ENCODE measurements at regions not wholly inside any gene's neighbourhood (a gene's known extent, or its start where the extent isn't known, plus 50 kb on each side); places are given as distances from the start of the nearest gene placed in this dataset.

- 95 to 97% methylated on average over 6 to 7 of the region's 7 CpGs for WGBS, 2 experiments
- H3K4me1 ChIP-seq (ENCODE audit: control insufficient read depth, insufficient read depth, low read length) = no peaks in the 10 kb centered on the region
- H3K27me3 ChIP-seq (ENCODE audit: control insufficient read depth, insufficient read depth, low read length, poor library complexity, severe bottlenecking) = no peaks in the 10 kb centered on the region
- H3K9me3 ChIP-seq (ENCODE audit: control insufficient read depth, low read length) = no peaks in the 10 kb centered on the region
- H3K36me3 ChIP-seq (ENCODE audit: control insufficient read depth, insufficient read depth, low read length) = peaks cover 9% of the 10 kb centered on the region
- no peak overlapping the region for H3K4me3 ChIP-seq (ENCODE audit: insufficient read depth, low read depth, low read length)
- H3K27ac ChIP-seq (ENCODE audit: insufficient read depth, low read depth, low read length, poor library complexity, severe bottlenecking) = no peak overlapping the region
These were observed 131.3 kb upstream of the MTHFD1L start for GRCh38 chr6:150734235-150734634.

GRCh38 chr6:150735341-150735851, 130.1 kb upstream of the MTHFD1L start:
- 93 to 100% methylated on average over 3 of the region's 3 CpGs for WGBS, 2 experiments
- Histone ChIP-seq H3K36me3 (ENCODE audit: control insufficient read depth, insufficient read depth, low read length) (peaks cover 9% of the 10 kb centered on the region), H3K4me1 (ENCODE audit: control insufficient read depth, insufficient read depth, low read length) (no peaks in the 10 kb centered on the region), H3K4me3 (ENCODE audit: insufficient read depth, low read depth, low read length) (no peak overlapping the region), H3K27me3 (ENCODE audit: control insufficient read depth, insufficient read depth, low read length, poor library complexity, severe bottlenecking) (no peaks in the 10 kb centered on the region), H3K9me3 (ENCODE audit: control insufficient read depth, low read length) (no peaks in the 10 kb centered on the region), H3K27ac (ENCODE audit: insufficient read depth, low read depth, low read length, poor library complexity, severe bottlenecking) (no peak overlapping the region)

DNA sequence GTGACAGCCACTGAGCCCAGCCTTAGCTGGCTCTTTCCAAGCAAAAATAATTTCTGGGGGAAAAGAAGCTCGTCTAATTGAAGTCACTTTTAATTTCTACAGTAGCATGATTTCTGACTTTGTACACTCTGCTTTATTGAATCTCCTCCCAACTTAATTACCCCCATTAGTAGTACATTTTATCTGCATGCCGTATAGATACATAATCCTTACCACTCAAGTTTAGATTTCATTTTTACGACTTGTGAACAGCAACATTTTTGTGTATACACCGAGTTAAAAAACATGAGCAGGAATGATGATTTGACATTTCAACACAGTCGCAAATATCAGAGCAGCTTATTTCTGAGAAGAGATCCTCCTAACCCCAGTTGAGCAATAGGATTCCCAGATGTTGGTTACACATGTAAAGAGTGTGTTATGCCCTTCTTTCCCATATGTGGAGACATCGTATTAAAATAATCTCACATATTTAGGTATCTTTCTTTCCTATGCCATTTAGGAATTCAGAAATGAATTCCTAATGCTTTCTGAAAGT, 127.3 kb upstream of the MTHFD1L start:
- H3K4me3 ChIP-seq (ENCODE audit: insufficient read depth, low read depth, low read length) = no peak overlapping the region
- H3K4me1 ChIP-seq (ENCODE audit: control insufficient read depth, insufficient read depth, low read length) = no peaks in the 10 kb centered on the region
- WGBS, 2 experiments = 90 to 96% methylated on average over 6 of the region's 6 CpGs
- peaks cover 9% of the 10 kb centered on the region for H3K36me3 ChIP-seq (ENCODE audit: control insufficient read depth, insufficient read depth, low read length)
- no peaks in the 10 kb centered on the region for H3K9me3 ChIP-seq (ENCODE audit: control insufficient read depth, low read length)
- H3K27ac ChIP-seq (ENCODE audit: insufficient read depth, low read depth, low read length, poor library complexity, severe bottlenecking) = no peak overlapping the region
- H3K27me3 ChIP-seq (ENCODE audit: control insufficient read depth, insufficient read depth, low read length, poor library complexity, severe bottlenecking) = no peaks in the 10 kb centered on the region

DNA sequence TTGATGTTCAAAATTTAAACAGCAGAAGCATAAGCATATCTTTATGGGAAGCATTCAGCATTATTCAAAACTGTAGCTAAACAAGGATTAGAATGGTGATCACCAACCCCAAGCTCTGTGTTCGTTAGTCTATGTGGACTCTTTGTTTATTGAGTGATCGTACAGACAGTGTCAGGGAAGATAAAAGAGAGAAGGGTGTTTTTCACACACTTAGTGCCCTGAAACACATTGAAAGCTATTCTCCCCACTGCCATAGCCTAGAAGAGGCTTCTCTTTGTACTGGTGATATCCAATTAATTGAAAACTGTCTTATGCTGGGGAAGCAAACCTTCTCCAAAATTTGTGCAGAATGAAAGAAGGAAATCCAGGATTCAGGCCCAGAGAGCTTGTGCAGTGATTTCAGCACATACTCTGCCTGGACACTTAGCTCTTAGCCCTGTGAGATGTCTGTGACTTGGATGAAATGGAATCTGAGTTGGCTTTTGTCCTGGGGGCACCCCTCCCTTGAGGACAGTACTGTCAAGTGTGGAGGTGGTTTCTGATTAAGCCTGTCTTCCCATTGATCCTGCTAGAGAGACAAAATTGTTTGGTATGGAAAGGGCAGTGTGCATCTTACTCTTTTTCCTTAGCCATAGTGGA, 125.7 kb upstream of the MTHFD1L start:
- Histone ChIP-seq H3K36me3 (ENCODE audit: control insufficient read depth, insufficient read depth, low read length) (no peaks in the 10 kb centered on the region), H3K27ac (ENCODE audit: insufficient read depth, low read depth, low read length, poor library complexity, severe bottlenecking) (no peak overlapping the region)
- 85 to 88% methylated on average over 2 of the region's 2 CpGs for WGBS, 2 experiments

DNA sequence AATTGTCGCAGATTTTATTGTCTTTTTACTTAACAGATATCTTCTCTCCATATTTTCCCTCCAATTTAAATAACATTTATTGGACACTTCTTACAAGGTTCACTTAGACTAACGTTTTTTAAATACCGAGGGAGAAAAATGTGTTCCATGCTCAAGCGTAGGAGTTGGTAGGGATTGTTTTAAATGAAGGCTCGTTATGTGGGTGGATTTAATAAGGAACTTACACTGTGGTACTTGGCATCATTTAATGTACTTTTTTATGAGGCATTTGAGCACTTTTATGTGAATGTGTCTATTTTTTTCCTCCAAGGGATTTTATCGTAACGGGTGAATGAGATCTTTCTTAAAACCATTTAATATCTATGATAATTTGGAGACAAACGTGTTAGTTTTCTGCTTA, 125.0 kb upstream of the MTHFD1L start:
- no peak overlapping the region for H3K4me3 ChIP-seq (ENCODE audit: insufficient read depth, low read depth, low read length)
- no peaks in the 10 kb centered on the region for H3K27me3 ChIP-seq (ENCODE audit: control insufficient read depth, insufficient read depth, low read length, poor library complexity, severe bottlenecking)
- no peaks in the 10 kb centered on the region for H3K36me3 ChIP-seq (ENCODE audit: control insufficient read depth, insufficient read depth, low read length)
- 86 to 96% methylated on average over 5 to 7 of the region's 8 CpGs for WGBS, 2 experiments
- no peaks in the 10 kb centered on the region for H3K9me3 ChIP-seq (ENCODE audit: control insufficient read depth, low read length)
- H3K27ac ChIP-seq (ENCODE audit: insufficient read depth, low read depth, low read length, poor library complexity, severe bottlenecking) = no peak overlapping the region
- H3K4me1 ChIP-seq (ENCODE audit: control insufficient read depth, insufficient read depth, low read length) = no peaks in the 10 kb centered on the region

More for the DNA sequence above, 125.7 kb upstream of the MTHFD1L start:
- H3K4me1 ChIP-seq (ENCODE audit: control insufficient read depth, insufficient read depth, low read length) = no peaks in the 10 kb centered on the region
- H3K27me3 ChIP-seq (ENCODE audit: control insufficient read depth, insufficient read depth, low read length, poor library complexity, severe bottlenecking) = no peaks in the 10 kb centered on the region
- no peak overlapping the region for H3K4me3 ChIP-seq (ENCODE audit: insufficient read depth, low read depth, low read length)
- no peaks in the 10 kb centered on the region for H3K9me3 ChIP-seq (ENCODE audit: control insufficient read depth, low read length)

DNA sequence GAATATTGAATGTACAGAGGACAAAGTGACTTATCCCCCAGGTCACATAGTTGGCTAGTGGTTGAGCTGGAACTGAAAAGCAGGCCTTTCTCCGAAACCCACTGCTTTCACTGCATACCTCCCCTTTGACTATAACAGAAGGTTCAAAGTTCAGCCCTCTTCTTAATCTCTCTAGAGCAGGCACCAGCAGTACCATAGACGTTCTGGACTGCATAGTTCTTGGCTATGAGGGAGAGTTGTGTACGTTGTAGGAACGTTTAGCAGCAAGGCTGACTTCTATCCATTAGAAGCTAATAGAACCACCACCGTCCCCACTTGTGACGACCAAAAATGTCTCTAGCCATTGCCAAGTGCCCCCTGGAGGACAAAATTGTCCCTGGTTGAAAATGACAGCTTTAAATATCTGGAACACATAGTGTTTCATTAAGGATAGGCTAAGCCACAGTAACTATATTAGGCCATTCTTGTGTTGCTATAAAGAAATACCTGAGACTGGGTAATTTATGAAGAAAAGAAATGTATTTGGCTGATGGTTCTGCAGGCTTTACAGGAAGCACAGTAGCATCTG, 123.8 kb upstream of the MTHFD1L start:
- H3K36me3 ChIP-seq (ENCODE audit: control insufficient read depth, insufficient read depth, low read length) = no peaks in the 10 kb centered on the region
- H3K4me1 ChIP-seq (ENCODE audit: control insufficient read depth, insufficient read depth, low read length) = no peaks in the 10 kb centered on the region
- H3K27ac ChIP-seq (ENCODE audit: insufficient read depth, low read depth, low read length, poor library complexity, severe bottlenecking) = no peak overlapping the region
- no peaks in the 10 kb centered on the region for H3K27me3 ChIP-seq (ENCODE audit: control insufficient read depth, insufficient read depth, low read length, poor library complexity, severe bottlenecking)
- no peak overlapping the region for H3K4me3 ChIP-seq (ENCODE audit: insufficient read depth, low read depth, low read length)
- H3K9me3 ChIP-seq (ENCODE audit: control insufficient read depth, low read length) = no peaks in the 10 kb centered on the region
- WGBS, 2 experiments = 67 to 74% methylated on average over 6 of the region's 6 CpGs

GRCh38 chr6:150744522-150745260, 120.8 kb upstream of the MTHFD1L start:
- no peaks in the 10 kb centered on the region for H3K9me3 ChIP-seq (ENCODE audit: control insufficient read depth, low read length)
- no peak overlapping the region for H3K4me3 ChIP-seq (ENCODE audit: insufficient read depth, low read depth, low read length)
- H3K4me1 ChIP-seq (ENCODE audit: control insufficient read depth, insufficient read depth, low read length) = no peaks in the 10 kb centered on the region
- no peaks in the 10 kb centered on the region for H3K36me3 ChIP-seq (ENCODE audit: control insufficient read depth, insufficient read depth, low read length)
- 95 to 100% methylated on average over 1 to 2 of the region's 2 CpGs for WGBS, 2 experiments
- H3K27ac ChIP-seq (ENCODE audit: insufficient read depth, low read depth, low read length, poor library complexity, severe bottlenecking) = no peak overlapping the region
- H3K27me3 ChIP-seq (ENCODE audit: control insufficient read depth, insufficient read depth, low read length, poor library complexity, severe bottlenecking) = no peaks in the 10 kb centered on the region

- H3K9me3 ChIP-seq (ENCODE audit: control insufficient read depth, low read length) = no peaks in the 10 kb centered on the region
- H3K4me3 ChIP-seq (ENCODE audit: insufficient read depth, low read depth, low read length) = no peak overlapping the region
- 77 to 83% methylated on average over 6 to 7 of the region's 7 CpGs for WGBS, 2 experiments
- no peaks in the 10 kb centered on the region for H3K4me1 ChIP-seq (ENCODE audit: control insufficient read depth, insufficient read depth, low read length)
- no peaks in the 10 kb centered on the region for H3K36me3 ChIP-seq (ENCODE audit: control insufficient read depth, insufficient read depth, low read length)
- no peaks in the 10 kb centered on the region for H3K27me3 ChIP-seq (ENCODE audit: control insufficient read depth, insufficient read depth, low read length, poor library complexity, severe bottlenecking)
- no peak overlapping the region for H3K27ac ChIP-seq (ENCODE audit: insufficient read depth, low read depth, low read length, poor library complexity, severe bottlenecking)
These were observed 119.6 kb upstream of the MTHFD1L start for GRCh38 chr6:150745896-150746295.

DNA sequence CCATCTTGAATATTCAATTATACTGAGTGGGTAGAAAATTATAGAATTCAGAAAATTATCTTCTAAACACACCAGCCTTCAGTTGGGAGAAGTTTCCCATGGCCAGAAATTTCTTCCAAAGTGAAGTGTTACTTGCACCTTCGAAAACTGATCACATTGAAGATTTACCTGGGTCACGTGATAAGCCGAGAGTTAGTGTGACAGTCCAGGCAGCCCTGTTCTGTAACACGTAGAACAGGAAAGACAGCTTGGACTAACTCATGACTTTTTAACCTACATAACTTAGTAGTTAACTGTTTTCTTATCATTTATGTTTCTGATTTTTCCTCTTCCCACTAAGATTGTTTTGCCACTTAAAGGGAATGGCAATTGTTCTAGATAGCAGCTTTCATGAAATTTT, 118.3 kb upstream of the MTHFD1L start:
- peaks cover 4% of the 10 kb centered on the region for H3K4me1 ChIP-seq (ENCODE audit: control insufficient read depth, insufficient read depth, low read length)
- H3K27ac ChIP-seq (ENCODE audit: insufficient read depth, low read depth, low read length, poor library complexity, severe bottlenecking) = no peak overlapping the region
- no peaks in the 10 kb centered on the region for H3K27me3 ChIP-seq (ENCODE audit: control insufficient read depth, insufficient read depth, low read length, poor library complexity, severe bottlenecking)
- 94% methylated on average over 4 of the region's 4 CpGs for WGBS, 2 experiments
- no peaks in the 10 kb centered on the region for H3K9me3 ChIP-seq (ENCODE audit: control insufficient read depth, low read length)
- H3K36me3 ChIP-seq (ENCODE audit: control insufficient read depth, insufficient read depth, low read length) = no peaks in the 10 kb centered on the region
- H3K4me3 ChIP-seq (ENCODE audit: insufficient read depth, low read depth, low read length) = no peak overlapping the region

- H3K4me1 ChIP-seq (ENCODE audit: control insufficient read depth, insufficient read depth, low read length) = peaks cover 17% of the 10 kb centered on the region
These were observed 116.3 kb upstream of the MTHFD1L start for GRCh38 chr6:150749091-150749670.

More at GRCh38 chr6:150749091-150749670, 116.3 kb upstream of the MTHFD1L start:
- H3K27ac ChIP-seq (ENCODE audit: insufficient read depth, low read depth, low read length, poor library complexity, severe bottlenecking) = no peak overlapping the region
- H3K9me3 ChIP-seq (ENCODE audit: control insufficient read depth, low read length) = no peaks in the 10 kb centered on the region
- no peaks in the 10 kb centered on the region for H3K36me3 ChIP-seq (ENCODE audit: control insufficient read depth, insufficient read depth, low read length)
- H3K27me3 ChIP-seq (ENCODE audit: control insufficient read depth, insufficient read depth, low read length, poor library complexity, severe bottlenecking) = no peaks in the 10 kb centered on the region
- 89 to 91% methylated on average over 8 of the region's 8 CpGs for WGBS, 2 experiments
- H3K4me3 ChIP-seq (ENCODE audit: insufficient read depth, low read depth, low read length) = no peak overlapping the region
